ENCODE measurements at regions not wholly inside any gene's neighbourhood (a gene's known extent, or its start where the extent isn't known, plus 50 kb on each side); places are given as distances from the start of the nearest gene placed in this dataset.

DNA sequence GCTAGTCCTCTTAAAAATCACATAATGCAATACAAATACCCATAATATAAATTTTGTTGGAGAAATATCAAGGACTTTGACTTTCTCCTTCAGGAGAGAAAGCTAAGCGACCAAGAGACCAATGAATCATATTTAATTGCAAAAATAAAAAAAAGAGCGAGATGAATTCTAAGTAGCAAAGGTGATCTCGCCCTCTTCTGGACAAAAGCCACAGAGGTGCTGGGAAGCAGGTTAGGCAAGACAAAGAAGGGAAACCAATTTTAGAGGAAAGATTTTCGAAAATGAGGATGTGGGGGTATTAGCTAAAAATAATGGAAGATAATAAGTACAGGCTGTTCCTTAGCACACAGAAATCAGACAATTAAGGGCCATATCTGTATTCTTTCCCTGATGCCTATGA is 111.4 kb upstream of the PLAAT1 start:
- WGBS, 2 donors: 22 to 70% methylated on average over 4 of the region's 4 CpGs
- DNase-seq: no peak
- no peaks in the 10 kb centered on the region for H3K27me3 ChIP-seq
- no peaks in the 10 kb centered on the region for H3K36me3 ChIP-seq
- H3K27ac ChIP-seq: no peak overlapping the region
- no peaks in the 10 kb centered on the region for H3K4me1 ChIP-seq
- H3K9me3 ChIP-seq: no peaks in the 10 kb centered on the region
- no peak overlapping the region for H3K4me3 ChIP-seq
- intact Hi-C loops (cut with DNase I): no loop called here
- TF ChIP-seq, protein P1, sequence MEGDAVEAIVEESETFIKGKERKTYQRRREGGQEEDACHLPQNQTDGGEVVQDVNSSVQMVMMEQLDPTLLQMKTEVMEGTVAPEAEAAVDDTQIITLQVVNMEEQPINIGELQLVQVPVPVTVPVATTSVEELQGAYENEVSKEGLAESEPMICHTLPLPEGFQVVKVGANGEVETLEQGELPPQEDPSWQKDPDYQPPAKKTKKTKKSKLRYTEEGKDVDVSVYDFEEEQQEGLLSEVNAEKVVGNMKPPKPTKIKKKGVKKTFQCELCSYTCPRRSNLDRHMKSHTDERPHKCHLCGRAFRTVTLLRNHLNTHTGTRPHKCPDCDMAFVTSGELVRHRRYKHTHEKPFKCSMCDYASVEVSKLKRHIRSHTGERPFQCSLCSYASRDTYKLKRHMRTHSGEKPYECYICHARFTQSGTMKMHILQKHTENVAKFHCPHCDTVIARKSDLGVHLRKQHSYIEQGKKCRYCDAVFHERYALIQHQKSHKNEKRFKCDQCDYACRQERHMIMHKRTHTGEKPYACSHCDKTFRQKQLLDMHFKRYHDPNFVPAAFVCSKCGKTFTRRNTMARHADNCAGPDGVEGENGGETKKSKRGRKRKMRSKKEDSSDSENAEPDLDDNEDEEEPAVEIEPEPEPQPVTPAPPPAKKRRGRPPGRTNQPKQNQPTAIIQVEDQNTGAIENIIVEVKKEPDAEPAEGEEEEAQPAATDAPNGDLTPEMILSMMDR (IDR thresholded peaks at IDR 0.05): no peak
- TF ChIP-seq POLR2A (IDR thresholded peaks at IDR 0.05) (no peak), EP300 (IDR thresholded peaks at IDR 0.05) (no peak), POLR2AphosphoS5 (IDR thresholded peaks at IDR 0.05) (no peak)

DNA sequence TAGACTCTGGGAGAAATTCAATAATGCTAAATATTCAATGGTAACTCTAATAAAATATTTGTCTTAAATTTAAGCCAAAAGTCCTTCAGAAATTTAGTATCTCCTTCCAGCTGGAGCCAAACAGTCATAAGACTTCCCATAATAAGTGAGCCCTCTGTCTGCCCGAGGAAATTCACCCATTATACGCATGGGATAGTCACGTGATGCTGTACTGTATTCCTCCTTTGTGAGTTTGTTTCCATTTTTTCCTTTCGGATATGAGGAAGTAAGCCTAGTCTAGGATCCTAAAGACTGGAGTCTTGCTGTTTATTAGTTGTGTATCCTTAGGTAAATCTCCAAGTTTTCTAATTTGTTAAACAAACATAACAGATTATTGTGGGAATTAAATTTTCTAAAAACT is 110.4 kb upstream of the PLAAT1 start:
- H3K4me3 ChIP-seq: no peak overlapping the region
- 75 to 87% methylated on average over 4 of the region's 4 CpGs for WGBS, 2 donors

DNA sequence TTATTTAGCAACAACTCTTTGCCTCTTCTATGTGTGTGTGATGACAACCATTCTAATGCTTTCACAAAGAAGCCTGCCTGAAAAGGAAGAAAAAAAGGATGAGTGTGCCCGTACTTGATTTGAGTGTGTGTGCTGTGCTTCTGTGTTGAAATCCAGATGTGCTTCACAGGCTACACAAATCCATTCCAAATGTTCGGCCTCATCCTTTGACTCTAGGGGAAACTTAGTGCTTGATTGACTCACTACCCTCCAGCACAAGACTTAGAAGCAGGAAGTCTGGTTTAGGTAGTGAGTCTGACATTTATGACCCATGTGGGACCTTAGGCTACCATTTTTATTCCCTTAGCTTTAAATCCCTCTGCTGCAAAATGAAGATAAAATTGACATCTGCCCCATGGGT is 108.8 kb upstream of the PLAAT1 start:
- 74 to 75% methylated on average over 2 of the region's 2 CpGs for WGBS, 2 donors
- Histone ChIP-seq H3K4me1 (peaks cover 0 to 5% (median 2%) of the 10 kb centered on the region in 4 donors), H3K9me3 (no peaks in the 10 kb centered on the region), H3K36me3 (no peaks in the 10 kb centered on the region), H3K27me3 (no peaks in the 10 kb centered on the region), H3K4me3 (no peak overlapping the region), H3K27ac (no peak overlapping the region)
- no peak for DNase-seq
- TF ChIP-seq POLR2A (IDR thresholded peaks at IDR 0.05): no peak
- no peak for TF ChIP-seq POLR2AphosphoS5 (IDR thresholded peaks at IDR 0.05)
- TF ChIP-seq, protein P1 (IDR thresholded peaks at IDR 0.05): no peak
- TF ChIP-seq EP300 (IDR thresholded peaks at IDR 0.05): no peak
- intact Hi-C loops (cut with DNase I): no loop called here

More for the DNA sequence above, 110.4 kb upstream of the PLAAT1 start:
- intact Hi-C loops (cut with DNase I): no loop called here
- H3K27me3 ChIP-seq: no peaks in the 10 kb centered on the region
- TF ChIP-seq POLR2AphosphoS5 (IDR thresholded peaks at IDR 0.05): no peak
- TF ChIP-seq EP300 (IDR thresholded peaks at IDR 0.05): no peak
- TF ChIP-seq, protein P1 (IDR thresholded peaks at IDR 0.05): no peak
- TF ChIP-seq POLR2A (IDR thresholded peaks at IDR 0.05): no peak
- H3K4me1 ChIP-seq: peaks cover 0 to 5% (median 2%) of the 10 kb centered on the region in 4 donors
- no peak for DNase-seq
- H3K27ac ChIP-seq: no peak overlapping the region
- H3K36me3 ChIP-seq: no peaks in the 10 kb centered on the region
- no peaks in the 10 kb centered on the region for H3K9me3 ChIP-seq

DNA sequence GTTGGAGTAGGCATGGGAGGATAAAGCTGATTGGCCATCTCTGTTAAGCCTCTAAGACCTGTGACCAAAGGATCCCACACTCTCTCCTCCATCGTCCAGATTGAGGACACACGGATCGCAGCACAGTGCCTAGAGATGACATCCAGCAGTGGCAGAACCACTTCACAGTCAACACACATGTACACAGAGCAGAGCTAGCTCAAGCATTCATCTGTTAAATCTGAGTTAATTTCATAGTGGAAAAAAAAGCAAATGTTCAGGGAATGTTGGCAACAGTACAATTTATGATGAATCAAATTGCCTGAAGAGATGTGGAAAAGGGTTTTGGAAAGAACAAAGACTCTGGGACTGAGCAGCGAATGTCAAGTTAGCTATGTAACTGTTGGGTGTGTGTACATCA is 108.1 kb upstream of the PLAAT1 start:
- TF ChIP-seq EP300 (IDR thresholded peaks at IDR 0.05) (no peak), POLR2AphosphoS5 (IDR thresholded peaks at IDR 0.05) (no peak), POLR2A (IDR thresholded peaks at IDR 0.05) (no peak)
- TF ChIP-seq, protein P1 (IDR thresholded peaks at IDR 0.05): no peak
- H3K9me3 ChIP-seq: no peaks in the 10 kb centered on the region
- H3K27me3 ChIP-seq: no peaks in the 10 kb centered on the region
- no peak for DNase-seq
- 70 to 84% methylated on average over 4 of the region's 4 CpGs for WGBS, 2 donors
- no peak overlapping the region for H3K27ac ChIP-seq
- peaks cover 0 to 5% (median 2%) of the 10 kb centered on the region in 4 donors for H3K4me1 ChIP-seq
- intact Hi-C loops (cut with DNase I): no loop called here
- H3K36me3 ChIP-seq: no peaks in the 10 kb centered on the region
- no peak overlapping the region for H3K4me3 ChIP-seq

DNA sequence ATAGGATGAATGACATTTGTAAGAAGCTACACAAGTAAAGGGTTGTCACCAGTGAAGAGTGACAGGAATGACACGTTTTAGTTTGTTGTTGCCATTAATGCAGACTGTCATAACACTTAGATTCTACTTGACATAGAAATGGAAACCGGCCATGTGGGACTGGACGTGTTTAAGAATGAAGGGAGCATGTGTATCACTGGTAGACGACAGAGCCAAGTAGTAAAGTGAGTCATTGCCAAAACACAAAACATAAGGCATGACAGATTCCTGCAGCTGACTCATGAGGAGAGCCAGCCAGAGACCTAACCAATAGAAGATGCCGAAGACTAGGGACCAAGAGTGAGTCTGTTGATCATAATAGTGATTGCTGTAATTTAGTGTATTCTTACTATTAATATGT is 106.2 kb upstream of the PLAAT1 start:
- WGBS, 2 donors: 55 to 71% methylated on average over 5 of the region's 5 CpGs
- intact Hi-C loops (cut with DNase I): no loop called here
- H3K27me3 ChIP-seq: no peaks in the 10 kb centered on the region
- no peak overlapping the region for H3K4me3 ChIP-seq
- H3K27ac ChIP-seq: no peak overlapping the region
- TF ChIP-seq POLR2AphosphoS5 (IDR thresholded peaks at IDR 0.05): peak in 2 of 4 donors; percentile 14 to 21
- no peak for TF ChIP-seq POLR2A (IDR thresholded peaks at IDR 0.05)
- H3K4me1 ChIP-seq: peaks cover 0 to 5% (median 2%) of the 10 kb centered on the region in 4 donors
- H3K9me3 ChIP-seq: no peaks in the 10 kb centered on the region
- no peaks in the 10 kb centered on the region for H3K36me3 ChIP-seq
- DNase-seq: no peak
